Keratinocyte (primary cell): ENCODE measurements at regions not wholly inside any gene's neighbourhood (a gene's known extent, or its start where the extent isn't known, plus 50 kb on each side); places are given as distances from the start of the nearest gene placed in this dataset.

Source experiments
- EZH2 ChIP-seq: IDR thresholded peaks from one replicate; pipeline ENCODE4 v1.6.1; 2012; ENCODE audit warnings: inconsistent platforms, mild to moderate bottlenecking, low read length, moderate library complexity
- TF ChIP-seq, protein P1 (sequence below), 3 experiments: IDR thresholded peaks in 1 of 3; conservative IDR thresholded peaks in 1 of 3; optimal IDR thresholded peaks in 1 of 3; 2 replicates in 2 of 3; 3 replicates in 1 of 3; pipeline versions ENCODE3 to v1.5.1; 2011; ENCODE audit warnings: low read length in 3 of 3, mild to moderate bottlenecking in 3 of 3, moderate library complexity in 2 of 3, control low read depth in 1 of 3, inconsistent platforms in 1 of 3; ENCODE audit not compliant: insufficient read depth in 2 of 3; ENCODE audit errors: extremely low read depth in 1 of 3

DNA sequence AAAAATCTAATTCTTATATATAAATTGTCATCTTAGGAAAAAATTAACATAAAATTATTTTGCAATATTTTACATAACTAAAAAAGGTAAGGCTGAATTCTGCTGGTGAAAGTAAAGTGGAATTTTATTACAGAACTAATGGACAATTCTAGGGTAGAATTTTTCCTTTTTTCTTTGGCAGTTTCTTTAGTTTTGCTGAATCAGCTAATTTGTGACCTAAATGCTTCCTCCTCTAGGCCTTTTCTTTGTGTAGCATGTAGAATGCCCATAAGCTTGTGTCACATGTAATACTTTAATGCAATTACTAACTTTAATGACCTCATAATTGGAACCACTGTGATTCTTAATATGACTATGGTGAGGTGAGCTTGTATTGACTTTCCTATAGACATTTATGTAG lies 1378.4 kb upstream of the ADGRL4 start:
- TF ChIP-seq, protein P1, sequence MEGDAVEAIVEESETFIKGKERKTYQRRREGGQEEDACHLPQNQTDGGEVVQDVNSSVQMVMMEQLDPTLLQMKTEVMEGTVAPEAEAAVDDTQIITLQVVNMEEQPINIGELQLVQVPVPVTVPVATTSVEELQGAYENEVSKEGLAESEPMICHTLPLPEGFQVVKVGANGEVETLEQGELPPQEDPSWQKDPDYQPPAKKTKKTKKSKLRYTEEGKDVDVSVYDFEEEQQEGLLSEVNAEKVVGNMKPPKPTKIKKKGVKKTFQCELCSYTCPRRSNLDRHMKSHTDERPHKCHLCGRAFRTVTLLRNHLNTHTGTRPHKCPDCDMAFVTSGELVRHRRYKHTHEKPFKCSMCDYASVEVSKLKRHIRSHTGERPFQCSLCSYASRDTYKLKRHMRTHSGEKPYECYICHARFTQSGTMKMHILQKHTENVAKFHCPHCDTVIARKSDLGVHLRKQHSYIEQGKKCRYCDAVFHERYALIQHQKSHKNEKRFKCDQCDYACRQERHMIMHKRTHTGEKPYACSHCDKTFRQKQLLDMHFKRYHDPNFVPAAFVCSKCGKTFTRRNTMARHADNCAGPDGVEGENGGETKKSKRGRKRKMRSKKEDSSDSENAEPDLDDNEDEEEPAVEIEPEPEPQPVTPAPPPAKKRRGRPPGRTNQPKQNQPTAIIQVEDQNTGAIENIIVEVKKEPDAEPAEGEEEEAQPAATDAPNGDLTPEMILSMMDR (optimal IDR thresholded peaks at IDR 0.05 in 1 of 3, IDR thresholded peaks at IDR 0.05 in 1 of 3, conservative IDR thresholded peaks at IDR 0.05 in 1 of 3; ENCODE audit: extremely low read depth in 1 of 3, insufficient read depth in 2 of 3, low read length in 3 of 3), result no peak
- no peak for TF ChIP-seq EZH2
